ENCODE measurements at regions not wholly inside any gene's neighbourhood (a gene's known extent, or its start where the extent isn't known, plus 50 kb on each side); places are given as distances from the start of the nearest gene placed in this dataset.

DNA sequence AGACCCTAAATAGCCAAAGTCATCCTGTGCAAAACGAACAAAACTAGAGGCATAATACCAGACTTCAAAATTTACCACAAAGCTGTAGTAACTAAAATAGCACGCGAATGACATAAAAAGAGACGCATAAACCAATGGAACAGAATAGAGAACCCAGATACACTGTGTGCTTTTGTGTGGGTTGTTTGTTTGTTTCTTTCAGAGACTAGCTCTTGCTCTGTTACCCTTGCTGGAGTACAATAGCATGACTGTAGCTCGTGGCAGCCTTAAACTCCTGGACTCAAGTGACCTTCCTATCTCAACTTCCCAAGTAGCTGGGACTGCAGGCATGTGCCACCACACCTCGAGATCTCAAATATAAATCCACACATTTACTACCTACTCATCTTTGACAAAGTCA, 1314.6 kb upstream of the GBE1 start:
- DNase-seq = no peak

DNA sequence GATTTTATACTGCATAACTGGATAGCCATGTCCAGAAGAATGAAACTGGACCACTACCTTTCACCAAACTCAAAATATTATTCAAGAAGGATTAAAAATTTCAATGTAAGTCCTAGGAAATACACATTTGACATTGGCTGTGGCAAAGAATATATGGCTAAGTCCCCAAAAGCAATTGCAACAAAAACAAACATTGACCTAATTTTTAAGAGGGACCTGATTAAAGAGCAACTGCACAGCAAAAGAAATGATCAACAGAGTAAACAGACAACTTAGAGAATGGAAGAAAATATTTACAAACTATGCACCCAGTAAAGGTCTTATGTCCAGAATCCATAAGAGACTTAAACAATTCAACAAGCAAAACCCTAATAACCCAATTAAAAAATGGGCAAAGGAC, 1313.0 kb upstream of the GBE1 start:
- DNase-seq = no peak

DNA sequence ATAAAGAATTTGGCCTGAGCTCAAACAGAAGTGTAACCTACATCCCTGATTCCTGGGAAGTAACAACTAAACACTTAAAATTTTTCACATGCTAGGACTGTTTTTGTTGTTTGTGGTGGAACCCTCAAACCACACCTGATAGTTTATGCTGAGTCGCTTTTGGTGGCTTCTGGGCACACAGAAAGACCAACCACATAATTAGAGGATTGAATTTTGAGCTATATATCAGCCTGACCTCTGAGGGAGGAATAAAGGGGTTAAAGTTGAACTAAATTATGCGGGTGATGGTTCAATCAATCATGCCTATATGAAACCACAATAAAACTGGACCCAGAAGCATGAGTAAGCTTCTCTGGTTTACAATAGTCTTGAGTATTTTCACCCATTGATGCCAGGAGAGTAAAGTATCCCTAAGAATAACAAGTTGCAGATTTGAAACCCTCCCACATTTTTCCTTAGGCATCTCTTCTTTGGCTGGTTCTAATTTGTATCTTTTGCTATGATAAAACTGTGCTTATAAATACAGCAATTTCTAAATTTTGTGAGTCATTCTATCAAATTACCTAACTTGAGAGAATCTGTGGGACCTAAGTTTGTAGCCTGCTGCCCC, 1304.5 kb upstream of the GBE1 start:
- DNase-seq = no peak

DNA sequence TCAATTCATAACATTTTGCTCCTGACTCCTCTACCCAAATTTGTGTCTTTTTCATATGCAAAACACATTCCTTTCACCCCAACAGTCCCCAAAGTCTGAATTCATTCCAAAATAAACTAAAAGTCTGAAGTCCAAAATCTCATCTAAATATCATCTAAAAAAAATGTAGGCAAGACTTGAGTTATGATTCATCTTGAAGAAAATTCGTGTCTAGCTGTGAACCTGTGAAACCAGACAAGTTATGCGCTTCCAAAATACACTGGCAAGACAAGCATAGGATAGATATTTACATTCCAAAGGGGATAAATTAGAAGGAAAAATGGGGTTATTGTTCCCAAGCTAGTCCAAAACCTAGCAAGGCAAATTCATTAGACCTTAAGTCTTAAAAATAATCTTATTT, 1302.0 kb upstream of the GBE1 start:
- no peak for DNase-seq

DNA sequence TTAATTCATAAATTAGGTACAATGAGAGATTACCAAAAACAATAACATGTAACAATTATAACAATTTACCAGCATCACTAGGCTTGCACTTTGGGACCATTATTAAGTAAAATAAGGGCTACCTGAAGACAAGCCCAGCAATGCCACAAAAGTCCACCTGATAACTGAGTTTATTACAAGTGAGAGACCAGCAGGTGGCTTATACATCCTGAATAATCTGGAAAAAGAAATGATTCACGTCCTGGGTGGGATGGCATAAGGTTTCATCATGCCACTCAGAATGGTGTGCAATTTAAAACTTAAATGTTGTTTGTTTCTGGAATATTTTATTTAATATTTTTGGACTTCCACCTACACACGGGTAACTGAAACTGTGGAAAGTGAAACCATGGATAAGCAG, 1287.1 kb upstream of the GBE1 start:
- DNase-seq = no peak

DNA sequence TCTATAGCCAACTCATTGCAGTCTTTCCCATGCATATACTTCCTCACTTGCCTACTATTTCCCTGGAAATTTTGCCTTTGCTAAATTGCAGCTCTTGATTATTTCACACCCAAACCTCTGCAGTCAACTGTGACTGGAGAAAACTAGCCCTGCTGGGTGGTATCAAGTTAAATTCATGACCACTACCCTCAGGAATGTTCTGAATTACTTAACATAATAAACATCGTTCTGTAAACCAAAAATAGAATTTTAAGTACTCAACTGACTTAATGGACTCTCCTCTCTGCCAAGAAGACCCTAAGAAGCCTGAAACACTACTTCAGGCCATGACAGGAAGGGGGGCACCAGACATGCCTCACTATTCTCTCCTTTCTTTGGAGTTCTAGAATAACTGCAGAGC, 1278.0 kb upstream of the GBE1 start:
- DNase-seq = no peak

DNA sequence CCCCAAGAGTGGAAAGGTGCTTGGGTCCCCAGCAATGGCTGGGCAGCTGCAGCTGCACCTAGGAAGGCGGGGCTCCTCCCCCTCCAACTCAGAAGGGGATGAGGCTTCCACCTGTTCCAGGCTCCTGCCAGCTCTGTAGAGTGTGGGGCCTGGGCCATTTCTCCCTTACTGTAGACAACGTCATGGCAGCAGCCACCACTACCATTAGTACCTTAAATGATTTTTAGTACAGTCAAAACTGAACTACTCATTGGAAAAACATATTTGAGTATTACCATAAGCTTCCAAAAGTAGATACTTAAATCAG, 1274.2 kb upstream of the GBE1 start:
- no peak for DNase-seq

DNA sequence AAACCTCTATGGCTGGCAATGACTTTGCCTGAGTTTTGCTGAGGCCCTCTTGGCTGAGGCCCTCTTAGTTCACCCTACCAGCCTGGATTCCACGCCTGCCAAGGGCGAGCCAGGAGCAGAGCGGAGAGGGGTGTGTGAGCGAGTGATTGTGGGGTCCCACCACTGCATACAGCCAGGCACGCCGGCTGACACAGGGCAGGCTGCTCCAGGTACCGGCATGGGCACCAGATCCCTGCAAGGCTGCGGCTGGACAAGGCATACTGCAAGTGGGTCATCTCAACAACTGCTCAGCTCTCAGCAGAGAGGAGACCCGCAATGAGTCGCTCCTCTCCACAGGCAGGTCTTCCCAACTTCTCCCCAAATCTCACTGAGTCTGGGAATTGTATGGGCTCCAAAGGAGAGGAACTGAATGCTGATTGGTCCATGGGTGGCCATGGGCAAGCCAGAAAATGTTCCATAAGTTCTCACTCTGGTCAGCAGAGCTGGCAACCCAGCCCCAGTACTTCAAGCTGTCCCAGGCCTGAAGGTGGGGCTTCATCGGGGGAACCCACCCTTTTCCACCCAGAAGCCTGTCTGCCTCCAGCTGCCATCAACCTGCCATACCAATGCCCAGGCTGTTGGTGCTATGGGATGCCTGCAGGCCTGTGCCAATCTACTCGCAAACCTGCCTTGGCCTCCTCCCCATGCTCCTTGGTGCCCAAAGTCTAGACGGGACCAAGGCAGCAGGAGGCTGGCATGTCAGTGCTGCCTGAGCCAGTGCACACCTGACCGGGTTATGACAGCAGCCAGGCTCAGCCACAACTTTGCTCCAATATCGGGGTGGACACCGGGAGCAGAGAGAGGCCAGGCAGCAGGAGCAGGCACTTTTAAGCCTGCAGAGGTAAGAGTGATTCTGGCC, 1273.6 kb upstream of the GBE1 start:
- no peak for DNase-seq

DNA sequence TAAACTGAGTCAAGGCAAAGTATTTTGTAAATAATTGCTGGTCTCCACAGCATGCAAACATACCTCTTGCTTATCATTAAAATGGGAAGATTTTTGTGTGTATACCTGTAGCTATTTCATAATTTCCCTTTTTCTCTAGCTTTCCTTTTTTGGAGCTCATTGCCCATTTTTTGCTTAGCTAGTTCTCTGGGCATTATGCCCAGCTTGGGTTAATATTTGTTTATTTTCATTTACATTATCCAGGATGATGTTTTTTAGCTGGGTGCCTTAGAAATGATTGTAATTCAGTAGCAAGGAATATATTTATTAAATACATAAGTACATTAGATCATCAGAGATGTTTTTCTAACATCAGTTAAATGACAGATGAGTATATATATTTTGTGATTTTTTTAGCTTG, 1271.7 kb upstream of the GBE1 start:
- no peak for DNase-seq

DNA sequence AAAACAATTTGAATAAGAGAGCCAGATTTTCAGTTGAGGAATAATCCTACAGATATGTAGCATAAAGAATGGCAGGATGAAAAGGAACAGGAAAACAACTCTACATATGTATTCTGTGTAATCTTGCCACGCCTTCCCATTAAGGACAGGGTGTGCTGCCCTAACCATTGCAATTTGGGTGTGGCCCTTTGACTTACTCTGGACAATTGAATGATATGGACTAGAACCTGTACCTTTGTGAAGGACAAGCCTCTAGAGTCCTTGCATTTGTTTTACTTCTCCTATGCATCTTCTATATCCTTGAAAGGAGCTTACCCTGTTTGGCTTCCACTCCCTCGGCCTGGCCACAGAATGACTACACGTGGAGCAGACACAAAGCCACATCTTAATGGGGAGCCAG, 1261.6 kb upstream of the GBE1 start:
- DNase-seq = no peak

DNA sequence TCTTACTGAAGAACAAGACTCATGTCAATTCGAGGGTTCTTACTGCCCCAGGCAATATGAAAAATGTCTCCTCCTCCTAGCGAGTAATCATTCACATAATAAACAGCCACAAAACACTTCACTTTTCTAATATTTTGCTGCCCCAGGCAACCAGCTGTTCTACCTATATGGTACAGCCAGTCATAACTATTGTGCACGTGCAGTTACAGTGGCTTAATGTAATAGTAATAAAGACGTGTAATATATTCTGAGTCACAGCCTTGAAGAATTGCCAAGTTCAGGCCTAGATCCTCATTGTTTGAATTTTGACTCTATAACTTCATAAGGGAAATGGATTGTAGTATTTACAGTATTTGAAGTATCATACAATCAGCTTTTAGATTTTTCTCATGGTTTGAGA, 1250.0 kb upstream of the GBE1 start:
- no peak for DNase-seq

DNA sequence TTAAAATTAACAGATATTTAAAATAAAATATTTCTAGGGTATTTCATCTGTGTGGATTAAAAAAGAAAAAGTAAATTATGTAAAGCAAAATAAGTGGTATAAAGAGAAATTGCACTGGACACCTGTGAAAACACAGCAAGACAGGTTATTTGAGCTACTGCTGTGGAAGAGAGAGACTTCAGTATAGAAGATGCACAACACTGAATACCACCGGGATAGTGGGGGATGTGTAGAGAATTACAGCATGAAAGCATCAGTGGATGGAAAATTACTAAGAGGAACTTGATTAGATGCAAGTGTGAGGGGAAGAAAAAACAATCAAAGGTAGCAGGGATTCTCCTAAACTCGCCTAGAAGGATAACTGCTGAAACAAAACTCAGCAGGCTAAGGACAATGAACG, 1242.5 kb upstream of the GBE1 start:
- DNase-seq = no peak

DNA sequence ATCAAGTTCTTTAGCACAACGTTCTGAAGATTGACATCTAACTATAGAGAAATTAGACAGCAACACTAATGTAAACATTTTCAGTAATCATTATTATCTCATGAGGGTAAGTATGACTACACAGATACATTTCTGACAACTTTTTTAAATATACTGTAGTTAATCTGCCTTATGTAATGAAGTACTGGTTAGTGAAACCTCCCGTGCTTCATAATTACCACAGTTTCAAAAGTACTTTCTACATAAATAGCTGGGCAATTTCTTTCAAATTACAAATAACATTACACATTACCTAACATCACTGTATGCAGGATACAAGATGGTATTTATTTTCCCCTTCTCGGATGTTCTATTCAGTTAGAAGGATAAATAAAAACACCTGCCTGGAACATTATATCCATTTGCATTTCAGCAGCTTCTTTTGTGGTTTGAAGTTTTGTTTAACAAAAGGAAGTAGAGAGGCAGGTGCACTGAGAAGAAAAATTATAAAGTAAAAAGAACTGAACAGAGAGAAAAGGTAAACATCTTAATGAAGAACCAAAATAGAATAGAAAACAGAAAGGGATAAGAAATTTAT, 1241.5 kb upstream of the GBE1 start:
- DNase-seq = no peak

DNA sequence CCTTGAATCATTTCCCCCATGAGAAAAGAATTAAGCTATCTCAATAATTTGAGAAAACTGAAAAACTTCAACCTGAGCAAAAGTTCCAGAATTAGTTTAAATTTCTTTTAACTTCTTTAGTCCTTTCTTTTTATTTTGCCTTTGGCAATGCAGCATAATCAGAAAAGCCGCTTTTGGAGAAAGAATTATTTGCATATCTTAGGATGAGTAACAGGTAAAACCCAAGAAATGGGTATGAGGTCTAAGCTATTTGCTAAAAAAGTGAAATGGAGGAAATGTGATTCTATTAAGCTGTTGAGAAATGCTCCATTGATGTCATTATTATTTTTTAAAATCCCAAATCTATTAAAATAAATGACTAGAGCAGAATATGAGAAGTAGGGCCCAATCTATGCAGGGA, 1238.3 kb upstream of the GBE1 start:
- DNase-seq = no peak

DNA sequence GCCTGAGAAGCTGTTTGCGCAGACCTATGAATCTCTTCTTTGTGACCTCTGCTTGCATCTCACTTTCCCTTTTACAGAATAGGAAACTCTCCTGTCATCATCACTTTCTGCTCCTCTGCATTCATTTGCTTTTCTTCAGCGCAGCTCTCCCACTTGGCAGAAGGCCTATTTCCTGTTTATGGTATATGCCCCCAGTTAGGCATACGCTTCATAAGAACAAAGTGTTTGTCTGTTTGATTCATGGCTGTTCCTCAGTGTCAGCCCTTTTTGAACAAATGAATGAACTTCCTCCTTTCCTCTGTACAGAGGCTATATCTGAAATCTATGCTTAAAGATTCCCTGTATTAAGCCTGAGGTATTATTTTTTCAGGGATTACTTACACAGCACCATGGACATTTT, 1216.9 kb upstream of the GBE1 start:
- DNase-seq = no peak

DNA sequence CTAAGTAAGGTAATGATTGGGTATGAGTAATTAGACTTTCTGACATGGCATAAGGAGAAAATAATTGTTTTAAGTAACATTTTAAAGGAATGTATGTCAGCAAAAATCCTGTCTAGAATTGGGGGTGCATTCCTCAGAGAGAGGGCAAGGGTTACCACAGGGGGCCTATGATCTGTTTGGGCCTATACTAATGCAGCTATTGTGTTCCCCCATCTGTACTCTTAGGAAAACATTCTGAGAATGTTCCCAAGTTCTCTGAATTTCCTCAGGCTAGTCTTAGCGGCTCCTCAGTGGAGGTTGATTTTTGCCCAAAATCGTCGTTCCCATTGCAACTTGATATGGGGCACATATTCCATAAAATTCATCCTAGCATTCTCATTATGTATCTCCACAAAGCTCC, 1216.4 kb upstream of the GBE1 start:
- no peak for DNase-seq

DNA sequence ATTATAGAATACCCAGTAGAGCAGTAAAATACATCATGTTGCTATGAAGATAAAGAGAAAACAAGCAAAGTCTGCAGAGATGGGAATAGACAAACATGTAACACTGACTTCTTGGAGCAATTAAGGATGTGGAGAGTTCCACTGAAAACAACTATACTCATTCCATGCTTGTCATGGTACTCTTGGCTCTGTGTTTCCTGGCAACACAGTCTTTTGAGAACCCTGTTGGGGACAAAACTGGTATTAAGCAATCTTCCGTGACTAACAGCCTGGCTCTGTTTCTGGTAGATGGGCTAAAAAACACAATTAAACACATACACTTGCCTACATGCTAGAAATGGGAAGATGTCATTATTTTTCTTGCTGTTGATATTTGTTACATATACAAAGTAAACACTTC, 1212.3 kb upstream of the GBE1 start:
- no peak for DNase-seq

DNA sequence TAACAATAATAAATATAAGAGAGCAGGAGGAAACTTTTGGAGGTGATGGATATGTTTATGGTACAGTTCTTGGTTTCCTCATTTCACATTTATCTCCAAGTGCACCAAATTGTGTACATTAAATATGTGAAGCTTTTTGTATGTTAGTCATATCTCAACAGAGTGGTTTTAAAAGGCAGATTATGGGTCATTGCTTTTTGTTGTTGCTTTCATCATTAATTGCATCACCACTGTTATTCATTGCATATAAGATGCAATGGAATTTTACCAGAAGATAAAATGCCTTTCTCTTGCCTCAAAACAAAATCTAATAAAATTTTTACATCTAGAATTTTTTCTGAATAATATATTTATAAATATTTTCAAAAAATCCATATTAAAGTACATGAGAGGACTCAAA, 1198.9 kb upstream of the GBE1 start:
- DNase-seq = no peak

DNA sequence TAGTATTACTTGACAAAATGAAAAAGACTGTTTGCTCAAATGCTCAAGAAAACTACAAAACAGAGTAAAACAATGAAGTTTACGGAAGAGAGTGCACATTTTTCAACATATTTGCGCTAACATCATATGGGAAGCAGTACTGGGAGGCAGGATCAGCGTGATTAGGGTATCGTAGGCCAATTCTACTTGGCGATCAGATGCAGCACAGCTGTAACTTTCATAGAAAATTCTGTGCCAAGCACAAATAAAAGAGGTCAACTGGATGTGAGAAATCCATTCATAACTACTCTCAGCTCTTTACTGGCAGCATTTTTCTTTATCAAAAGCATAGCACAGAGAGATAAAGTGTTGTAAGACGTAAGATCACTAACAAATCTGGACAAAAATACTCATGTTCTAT, 1196.3 kb upstream of the GBE1 start:
- no peak for DNase-seq

DNA sequence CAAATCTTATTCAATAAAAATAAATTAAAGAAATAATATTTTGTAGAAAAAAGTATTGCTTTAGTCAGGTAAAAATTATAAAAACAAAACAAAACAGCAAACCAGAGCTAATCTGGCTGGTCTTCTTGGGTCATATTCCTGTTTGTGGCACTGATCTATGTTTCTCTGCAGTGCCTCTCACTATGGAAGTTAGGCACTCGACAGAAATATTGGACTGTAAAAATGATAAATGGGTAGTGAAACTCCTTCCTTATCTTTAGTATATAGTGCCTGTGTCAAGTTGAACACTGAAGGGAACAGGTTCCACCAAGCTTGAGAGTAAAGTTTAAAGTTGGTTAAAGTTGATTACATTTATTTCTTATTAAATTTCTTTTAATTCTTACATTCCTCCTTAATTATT, 1195.6 kb upstream of the GBE1 start:
- no peak for DNase-seq

DNA sequence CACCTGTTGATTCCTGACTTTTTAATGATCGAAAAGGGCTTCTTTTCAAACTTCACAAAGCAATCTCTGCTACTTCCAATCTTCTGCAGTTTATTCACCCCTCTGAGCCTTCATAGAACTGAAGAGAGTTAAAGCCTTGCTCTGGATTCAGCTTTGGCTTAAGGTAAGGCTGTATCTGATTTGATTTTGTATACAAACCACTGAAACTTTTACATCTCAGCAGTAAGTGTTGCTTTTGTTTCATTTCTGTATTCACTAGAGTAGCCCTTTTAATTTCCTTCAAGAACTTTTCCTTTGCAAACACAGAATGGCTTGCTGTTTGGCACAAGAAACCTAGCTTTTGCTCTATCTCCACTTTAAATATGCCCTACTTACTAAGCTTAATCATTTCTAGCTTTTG, 1193.0 kb upstream of the GBE1 start:
- no peak for DNase-seq

DNA sequence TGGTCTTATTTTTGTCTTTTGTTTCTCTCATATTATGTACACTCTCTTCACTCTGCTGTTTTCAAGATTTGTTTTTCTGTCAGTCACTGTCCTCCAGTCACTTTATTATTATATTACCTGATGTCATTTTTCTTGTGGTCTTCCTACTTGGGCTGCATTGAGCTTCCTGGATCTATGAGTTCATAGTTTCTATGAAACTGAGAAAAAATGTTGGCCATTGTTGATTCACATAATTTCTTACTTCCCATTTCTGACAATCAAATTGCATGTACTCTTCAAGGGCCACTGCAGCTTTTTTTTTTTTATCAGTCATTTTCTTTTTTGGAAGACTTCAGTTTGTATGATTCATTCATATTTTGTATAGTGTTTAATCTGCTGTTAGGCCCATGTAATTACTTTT, 1180.6 kb upstream of the GBE1 start:
- no peak for DNase-seq

DNA sequence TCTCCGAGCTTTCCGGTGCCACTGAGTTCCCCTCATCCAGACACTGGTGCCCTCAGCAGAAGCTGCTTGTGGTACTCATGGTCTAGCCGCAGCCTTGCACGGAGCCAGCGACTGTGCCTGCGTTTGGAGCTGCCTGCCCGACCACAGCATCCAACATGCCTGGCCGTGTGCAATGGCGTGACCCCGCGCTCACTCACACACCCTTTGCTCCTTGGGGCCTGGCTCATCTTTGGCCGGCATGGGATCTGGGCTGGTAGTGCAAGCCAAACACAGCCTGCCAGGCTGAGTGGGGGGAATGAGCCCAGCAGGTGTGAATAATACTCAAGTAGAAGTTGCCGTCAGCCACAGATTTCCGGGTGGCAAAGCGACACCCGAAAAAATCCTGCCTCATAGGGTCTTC, 1178.7 kb upstream of the GBE1 start:
- DNase-seq = no peak

DNA sequence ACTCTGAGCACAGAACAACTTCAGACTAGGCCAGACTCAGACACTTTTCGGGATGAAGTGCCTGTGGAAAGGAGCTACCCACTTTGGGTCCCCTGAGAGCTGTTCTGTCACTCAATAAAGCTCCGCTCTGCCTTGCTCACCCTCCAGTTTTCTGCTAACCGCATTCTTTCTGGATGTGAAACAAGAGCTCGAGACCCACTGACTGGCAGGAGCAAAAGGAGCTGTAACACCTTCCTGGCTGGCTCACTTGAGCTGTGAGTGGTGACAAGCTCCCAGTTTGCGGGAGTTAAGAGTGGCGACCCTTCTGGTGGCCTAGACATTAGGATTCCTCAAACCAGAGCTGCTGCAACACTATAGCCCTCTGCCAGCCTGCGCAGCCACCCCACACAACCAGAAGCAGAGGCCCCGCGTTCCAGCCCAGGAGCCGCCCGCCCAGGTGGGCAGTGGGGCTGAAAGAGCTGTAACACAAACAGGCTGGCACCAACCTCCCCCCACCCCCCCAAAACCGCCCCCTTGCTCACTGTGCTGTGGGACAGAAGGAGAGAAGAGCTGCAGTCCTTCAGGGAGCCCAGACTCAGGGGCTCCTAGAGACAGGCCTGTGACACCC, 1178.1 kb upstream of the GBE1 start:
- DNase-seq = no peak
